GM23248 (cell line): ENCODE measurements at regions not wholly inside any gene's neighbourhood (a gene's known extent, or its start where the extent isn't known, plus 50 kb on each side); places are given as distances from the start of the nearest gene placed in this dataset.
A peak's percentile ranks its signal among the peaks of the same experiment; 100 is the strongest.

Source experiments
- DNase-seq: peaks from one replicate; pipeline ENCODE4 v3.0.0-alpha.2; 2015
- H2AFZ ChIP-seq: fragments of 200-600 bp; sonication (generic); 2 replicates; pipeline ENCODE4 v1.6.1; 2016; ENCODE audit warnings: antibody characterized with exemption
- H3F3A ChIP-seq: fragments of 200-600 bp; sonication (generic); 2 replicates; pipeline ENCODE4 v1.6.1; 2016; ENCODE audit warnings: mild to moderate bottlenecking, antibody characterized with exemption, mixed run types; ENCODE audit not compliant: insufficient read depth
- H3K27ac ChIP-seq: fragments of 200-600 bp; sonication (generic); 2 replicates; pipeline ENCODE4 v1.5.1; 2016; ENCODE audit warnings: mild to moderate bottlenecking
- H3K27me3 ChIP-seq: fragments of 200-600 bp; sonication (generic); replicated peaks from 2 replicates; pipeline ENCODE4 v1.6.1; 2016; ENCODE audit warnings: mild to moderate bottlenecking; ENCODE audit not compliant: insufficient read depth
- H3K36me3 ChIP-seq: fragments of 200-600 bp; sonication (generic); 2 replicates; pipeline ENCODE4 v1.6.1; 2016; ENCODE audit warnings: low read depth, mild to moderate bottlenecking
- H3K4me1 ChIP-seq: fragments of 200-600 bp; sonication (generic); 2 replicates; pipeline ENCODE4 v1.6.1; 2016; ENCODE audit warnings: mild to moderate bottlenecking; ENCODE audit not compliant: insufficient read depth
- H3K4me2 ChIP-seq: fragments of 200-600 bp; sonication (generic); one replicate; pipeline ENCODE4 v1.6.1; 2016; ENCODE audit warnings: mild to moderate bottlenecking; ENCODE audit not compliant: unreplicated experiment
- H3K4me3 ChIP-seq: fragments of 200-600 bp; sonication (generic); 2 replicates; pipeline ENCODE4 v1.5.1; 2016; ENCODE audit warnings: mild to moderate bottlenecking
- H3K79me2 ChIP-seq: fragments of 200-600 bp; sonication (generic); 2 replicates; pipeline ENCODE4 v1.6.1; 2016; ENCODE audit warnings: mild to moderate bottlenecking; ENCODE audit not compliant: insufficient read depth
- H3K9ac ChIP-seq: fragments of 200-600 bp; sonication (generic); 2 replicates; pipeline ENCODE4 v1.6.1; 2016; ENCODE audit warnings: mild to moderate bottlenecking
- H3K9me2 ChIP-seq: fragments of 200-600 bp; sonication (generic); 2 replicates; pipeline ENCODE4 v1.6.1; 2016; ENCODE audit warnings: mixed run types, mild to moderate bottlenecking, moderate library complexity; ENCODE audit not compliant: insufficient read depth
- H3K9me3 ChIP-seq: fragments of 200-600 bp; sonication (generic); one replicate; pipeline ENCODE4 v1.6.1; 2017; ENCODE audit warnings: low read depth
- H4K20me1 ChIP-seq: fragments of 200-600 bp; sonication (generic); 2 replicates; pipeline ENCODE4 v1.6.0; 2016; ENCODE audit not compliant: insufficient read depth
- EZH2 ChIP-seq: fragments of 200-600 bp; sonication (generic); IDR thresholded peaks from 2 replicates; pipeline ENCODE4 v1.6.1; 2018; ENCODE audit warnings: antibody characterized with exemption, mild to moderate bottlenecking; ENCODE audit not compliant: insufficient read depth, poor library complexity, severe bottlenecking
- EZH2phosphoT487 ChIP-seq: fragments of 200-600 bp; sonication (generic); IDR thresholded peaks from 2 replicates; pipeline ENCODE4 v1.6.1; 2018; ENCODE audit warnings: antibody characterized with exemption, moderate library complexity, mild to moderate bottlenecking, low read depth; ENCODE audit not compliant: insufficient read depth
- WGBS, 2 experiments: methylation state at CpG; one replicate each; pipeline ENCODE4 v1.1.6; 2015 to 2017; ENCODE audit warnings: low lambda C conversion rate in 2 of 2, low coverage in 1 of 2; ENCODE audit errors: missing lambda C conversion rate in 2 of 2; 5-methylcytosine and 5-hydroxymethylcytosine counted together
- in situ Hi-C: fragments of 300-500 bp; cut with MboI; formaldehyde crosslinking; loops from 2 replicates; pipeline ENCODE4 v1.15.0; 2020

DNA sequence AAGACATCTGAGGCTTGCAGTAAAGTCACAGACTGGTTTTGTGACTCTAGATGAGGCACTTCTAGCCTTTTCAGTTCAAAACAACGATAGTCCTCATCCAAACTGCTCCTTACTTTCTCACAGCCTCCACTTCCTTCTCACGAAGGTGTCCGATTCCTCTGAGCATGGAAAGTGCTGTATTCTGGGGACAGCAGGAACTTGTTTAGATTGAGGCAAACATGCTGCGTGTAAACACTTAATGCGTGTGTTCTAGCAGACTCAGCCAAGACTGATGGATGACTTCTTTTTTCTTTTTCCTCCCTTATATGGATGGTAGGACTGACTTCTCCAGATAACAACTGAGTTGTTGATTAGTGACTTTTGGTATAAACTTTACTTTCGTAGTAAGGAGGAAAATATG lies 80.2 kb upstream of the PRDM1 start:
- H3K9me2 ChIP-seq = no peaks in the 10 kb centered on the region
- no peaks in the 10 kb centered on the region for H3K79me2 ChIP-seq
- 0 out of 2 replicates have a peak, but pooled peaks cover 4% of the 10 kb centered on the region for H3K4me1 ChIP-seq
- H3K4me3 ChIP-seq = no peak overlapping the region
- no peaks in the 10 kb centered on the region for H3K27me3 ChIP-seq
- WGBS, 2 experiments = 81 to 89% methylated on average over 6 of the region's 6 CpGs
- H3K4me2 ChIP-seq = no peak overlapping the region
- TF ChIP-seq EZH2 (no peak), EZH2phosphoT487 (no peak)
- no peaks in the 10 kb centered on the region for H3K9me3 ChIP-seq
- in situ Hi-C loops = no loop called here
- H3K9ac ChIP-seq = no peak overlapping the region
- H4K20me1 ChIP-seq = no peaks in the 10 kb centered on the region
- DNase-seq = no peak
- H3F3A ChIP-seq = no peaks in the 10 kb centered on the region
- H3K27ac ChIP-seq = no peak overlapping the region
- no peaks in the 10 kb centered on the region for H3K36me3 ChIP-seq
- no peak overlapping the region for H2AFZ ChIP-seq

DNA sequence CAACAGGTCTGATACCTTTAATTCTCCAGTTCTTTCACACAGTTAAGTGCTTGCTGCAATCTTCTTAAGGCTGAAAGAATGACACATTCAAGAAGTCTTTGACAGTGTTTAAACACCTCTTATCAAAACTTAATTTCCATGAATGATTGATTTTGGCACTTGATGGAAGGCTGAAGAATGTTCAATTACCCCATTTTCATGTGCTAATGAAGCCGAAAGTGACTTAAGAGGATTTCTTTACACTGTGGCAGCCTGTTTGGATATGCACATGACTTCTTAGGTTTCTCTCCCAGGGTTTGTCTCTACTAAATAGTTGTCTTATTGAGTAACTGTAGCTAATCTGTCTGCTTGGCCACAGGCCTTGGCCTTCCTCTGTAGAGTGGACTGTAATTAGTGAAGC lies 81.1 kb upstream of the PRDM1 start:
- H3K27ac ChIP-seq = no peak overlapping the region
- no peak overlapping the region for H3K4me2 ChIP-seq
- no peak overlapping the region for H3K9ac ChIP-seq
- H3K9me3 ChIP-seq = no peaks in the 10 kb centered on the region
- no peak overlapping the region for H2AFZ ChIP-seq
- no peaks in the 10 kb centered on the region for H3F3A ChIP-seq
- H3K4me1 ChIP-seq = 0 out of 2 replicates have a peak, but pooled peaks cover 4% of the 10 kb centered on the region
- H3K4me3 ChIP-seq = no peak overlapping the region
- WGBS, 2 experiments = 90 to 91% methylated on average over 1 of the region's 1 CpG
- TF ChIP-seq EZH2phosphoT487 (no peak), EZH2 (no peak)
- H3K9me2 ChIP-seq = no peaks in the 10 kb centered on the region
- H3K79me2 ChIP-seq = no peaks in the 10 kb centered on the region
- H3K27me3 ChIP-seq = no peaks in the 10 kb centered on the region
- in situ Hi-C loops = no loop called here
- H3K36me3 ChIP-seq = no peaks in the 10 kb centered on the region
- H4K20me1 ChIP-seq = no peaks in the 10 kb centered on the region
- DNase-seq = peak; percentile 24

DNA sequence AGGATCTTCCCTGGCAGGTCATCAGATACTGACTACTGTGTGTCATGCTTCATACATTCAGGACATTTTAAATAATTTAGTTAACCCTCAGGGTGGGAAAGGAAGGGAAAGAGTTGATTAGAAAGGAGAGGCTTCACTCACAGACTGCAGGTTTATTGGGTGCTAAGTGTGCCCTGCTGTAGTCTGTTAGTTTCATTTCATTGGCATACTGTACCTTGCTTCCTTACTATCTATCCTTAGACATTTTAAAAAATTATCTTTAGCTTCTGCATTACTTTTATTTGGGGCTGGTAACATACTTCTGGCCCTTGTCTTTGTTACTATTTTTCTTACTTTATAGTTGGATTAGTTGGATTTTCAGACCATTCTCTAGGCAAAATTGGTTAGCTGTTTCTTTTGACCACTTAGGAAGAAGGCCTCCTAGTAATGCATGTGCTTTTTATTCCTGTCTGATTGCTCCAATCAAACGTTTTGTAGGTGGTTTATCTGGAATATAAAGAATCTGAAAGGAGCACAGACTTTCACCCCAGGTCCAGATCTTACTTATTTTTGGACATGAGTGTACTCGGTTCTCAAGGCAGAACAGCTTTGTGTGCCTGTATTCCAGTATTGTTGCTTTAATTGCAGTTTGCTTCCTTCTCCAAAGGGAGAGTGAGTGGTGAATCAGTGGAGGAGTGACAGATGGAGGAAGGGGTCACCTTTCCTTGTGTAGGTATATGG lies 82.7 kb upstream of the PRDM1 start:
- Histone ChIP-seq H3K9me2 (no peaks in the 10 kb centered on the region), H2AFZ (no peak overlapping the region), H3K36me3 (no peaks in the 10 kb centered on the region), H3K27ac (no peak overlapping the region), H3K27me3 (no peaks in the 10 kb centered on the region), H3K9ac (no peak overlapping the region), H3K4me1 (0 out of 2 replicates have a peak, but pooled peaks cover 4% of the 10 kb centered on the region), H3K4me2 (no peak overlapping the region), H3K4me3 (no peak overlapping the region), H3F3A (no peaks in the 10 kb centered on the region), H3K79me2 (no peaks in the 10 kb centered on the region), H4K20me1 (no peaks in the 10 kb centered on the region), H3K9me3 (no peaks in the 10 kb centered on the region)
- 50 to 53% methylated on average over 2 of the region's 2 CpGs for WGBS, 2 experiments
- DNase-seq = no peak
- in situ Hi-C loops = no loop called here
- no peak for TF ChIP-seq EZH2phosphoT487
- TF ChIP-seq EZH2 = no peak

DNA sequence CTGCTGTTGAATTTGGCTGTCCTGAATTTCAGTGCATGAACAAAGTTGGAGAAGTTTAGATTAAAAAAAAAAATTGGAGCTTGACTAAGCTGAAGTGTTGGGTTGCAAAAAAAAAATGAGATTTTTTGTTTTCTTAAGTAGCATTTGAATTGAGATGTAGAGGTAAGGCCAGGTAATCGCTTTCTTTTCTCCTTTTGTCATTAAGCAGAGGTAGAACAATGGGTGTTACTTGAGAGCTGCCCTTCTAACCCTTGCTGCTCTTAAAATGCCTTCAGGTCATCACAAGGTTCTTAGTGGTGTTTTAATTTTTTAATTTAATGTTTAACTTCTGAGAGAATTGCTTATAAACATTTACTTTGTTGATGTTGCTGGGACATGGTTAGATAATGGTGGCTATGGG lies 84.1 kb upstream of the PRDM1 start:
- Histone ChIP-seq H3K4me3 (no peak overlapping the region), H3F3A (no peaks in the 10 kb centered on the region), H3K27me3 (no peaks in the 10 kb centered on the region), H3K36me3 (no peaks in the 10 kb centered on the region), H2AFZ (no peak overlapping the region), H3K79me2 (no peaks in the 10 kb centered on the region), H3K9ac (no peak overlapping the region), H3K4me2 (no peak overlapping the region), H3K27ac (no peak overlapping the region), H3K4me1 (0 out of 2 replicates have a peak, but pooled peaks cover 4% of the 10 kb centered on the region), H4K20me1 (no peaks in the 10 kb centered on the region), H3K9me3 (no peaks in the 10 kb centered on the region), H3K9me2 (no peaks in the 10 kb centered on the region)
- in situ Hi-C loops = no loop called here
- no peak for TF ChIP-seq EZH2phosphoT487
- TF ChIP-seq EZH2 = no peak
- no peak for DNase-seq
- WGBS, 2 experiments = 90 to 91% methylated on average over 1 of the region's 1 CpG
